IMR-90 (cell line): ENCODE measurements at regions not wholly inside any gene's neighbourhood (a gene's known extent, or its start where the extent isn't known, plus 50 kb on each side); places are given as distances from the start of the nearest gene placed in this dataset.
A peak's percentile ranks its signal among the peaks of the same experiment; 100 is the strongest.

ENCODE experiments used
- ATAC-seq: fragments of 200-7000 bp; cut with Tn5 transposase; 2 replicates; pipeline ENCODE4 v1.9.1; 2020; ENCODE audit warnings: low read depth, mild to moderate bottlenecking, moderate library complexity
- BruUV-seq: library from RNA; stranded (reverse); fragments of 400-500 nt; replicated peaks from 2 replicates; lab custom pipeline; 2021; lab: Mats Ljungman, UMichigan
- CTCF ChIA-PET: fragments of 300-600 bp; formaldehyde crosslinking; extraction: SDS; loops from one replicate; lab custom pipeline; 2021; ENCODE audit warnings: antibody characterized with exemption; lab: Yijun Ruan, JAX
- POLR2A ChIA-PET: fragments of 300-600 bp; sonication (Branson Sonifier 250); formaldehyde crosslinking; loops from one replicate; lab custom pipeline; 2022; ENCODE audit warnings: antibody characterized with exemption; ENCODE audit not compliant: unreplicated experiment; lab: Charles Lee
- DNase-seq: peaks from one replicate; pipeline ENCODE4 v3.0.0; 2013
- H2AFZ ChIP-seq: replicated peaks from 2 replicates; pipeline ENCODE3; 2013; ENCODE audit warnings: low read length, mild to moderate bottlenecking; ENCODE audit not compliant: poor library complexity
- H2AK5ac ChIP-seq: 2 replicates; pipeline ENCODE4 v1.6.1; 2013; ENCODE audit warnings: low read depth, low read length, inconsistent platforms
- H2AK9ac ChIP-seq: replicated peaks from 2 replicates; pipeline ENCODE3; 2013; ENCODE audit warnings: mild to moderate bottlenecking, low read depth, low read length, moderate library complexity; ENCODE audit not compliant: poor library complexity
- H2BK120ac ChIP-seq: 2 replicates; pipeline ENCODE4 v1.6.1; 2013; ENCODE audit warnings: low read depth, low read length, inconsistent platforms
- H2BK15ac ChIP-seq: 3 replicates; pipeline ENCODE4 v1.6.1; 2013; ENCODE audit warnings: low read depth, low read length, inconsistent platforms
- H2BK20ac ChIP-seq: 2 replicates; pipeline ENCODE4 v1.6.1; 2013; ENCODE audit warnings: low read depth, mild to moderate bottlenecking, inconsistent platforms, low read length, moderate library complexity
- H2BK5ac ChIP-seq: 2 replicates; pipeline ENCODE4 v1.6.1; 2013; ENCODE audit warnings: mild to moderate bottlenecking, low read depth, low read length, inconsistent platforms; ENCODE audit not compliant: poor library complexity, severe bottlenecking
- H3K14ac ChIP-seq: replicated peaks from 2 replicates; pipeline ENCODE4 v1.6.1; 2013; ENCODE audit warnings: low read depth, low read length, inconsistent platforms
- H3K18ac ChIP-seq: 2 replicates; pipeline ENCODE4 v1.6.1; 2013; ENCODE audit warnings: low read depth, low read length, control low read depth
- H3K23ac ChIP-seq: 2 replicates; pipeline ENCODE4 v1.6.1; 2013; ENCODE audit warnings: low read depth, low read length, inconsistent platforms
- H3K27ac ChIP-seq: 2 replicates; pipeline ENCODE4 v1.5.1; 2013; ENCODE audit warnings: mild to moderate bottlenecking, control low read depth, low read length; ENCODE audit not compliant: insufficient read depth
- H3K27me3 ChIP-seq: 2 replicates; pipeline ENCODE4 v1.6.1; 2013; ENCODE audit warnings: low read length; ENCODE audit not compliant: control insufficient read depth, insufficient read depth
- H3K36me3 ChIP-seq: 2 replicates; pipeline ENCODE4 v1.6.1; 2013; ENCODE audit warnings: low read length, mixed read lengths; ENCODE audit not compliant: control insufficient read depth, insufficient read depth
- H3K4ac ChIP-seq: 2 replicates; pipeline ENCODE4 v1.6.1; 2013; ENCODE audit warnings: low read depth, low read length, inconsistent platforms
- H3K4me1 ChIP-seq: 2 replicates; pipeline ENCODE4 v1.6.1; 2013; ENCODE audit warnings: low read length, mixed read lengths; ENCODE audit not compliant: control insufficient read depth, insufficient read depth
- H3K4me2 ChIP-seq: 2 replicates; pipeline ENCODE4 v1.6.1; 2013; ENCODE audit warnings: low read depth, mild to moderate bottlenecking, control low read depth, low read length, moderate library complexity
- H3K4me3 ChIP-seq: 2 replicates; pipeline ENCODE4 v1.5.1; 2013; ENCODE audit warnings: low read depth, mild to moderate bottlenecking, control low read depth, low read length, moderate library complexity; ENCODE audit not compliant: insufficient read depth
- H3K56ac ChIP-seq: 2 replicates; pipeline ENCODE4 v1.6.1; 2013; ENCODE audit warnings: low read length, inconsistent platforms; ENCODE audit not compliant: insufficient read depth; ENCODE audit errors: extremely low read depth
- H3K79me1 ChIP-seq, 2 experiments: 2 replicates each; pipeline ENCODE4 v1.6.1; 2013; ENCODE audit warnings: low read length in 2 of 2, inconsistent platforms in 1 of 2, low read depth in 1 of 2
- H3K9ac ChIP-seq: 2 replicates; pipeline ENCODE4 v1.6.1; 2013; ENCODE audit warnings: low read depth, low read length, control low read depth
- H3K9me1 ChIP-seq: 2 replicates; pipeline ENCODE4 v1.6.1; 2013; ENCODE audit warnings: low read length, inconsistent platforms; ENCODE audit not compliant: insufficient read depth
- H3K9me3 ChIP-seq: 2 replicates; pipeline ENCODE4 v1.6.1; 2013; ENCODE audit warnings: low read length; ENCODE audit not compliant: control insufficient read depth, insufficient read depth
- H4K20me1 ChIP-seq: 2 replicates; pipeline ENCODE4 v1.6.1; 2013; ENCODE audit warnings: low read length, inconsistent platforms; ENCODE audit not compliant: insufficient read depth
- H4K5ac ChIP-seq: 2 replicates; pipeline ENCODE4 v1.6.1; 2013; ENCODE audit warnings: mild to moderate bottlenecking, low read depth, low read length, control low read depth
- H4K8ac ChIP-seq, 2 experiments: 2 replicates each; pipeline ENCODE4 v1.6.1; 2013; ENCODE audit warnings: low read depth in 2 of 2, low read length in 2 of 2, control low read depth in 1 of 2, inconsistent platforms in 1 of 2
- H4K91ac ChIP-seq: 2 replicates; pipeline ENCODE4 v1.6.1; 2013; ENCODE audit warnings: low read depth, low read length, inconsistent platforms; ENCODE audit not compliant: insufficient read depth
- BHLHE40 ChIP-seq: fragments of 150-350 bp; IDR thresholded peaks from 2 replicates; pipeline ENCODE4 v1.6.1; 2016; ENCODE audit warnings: mild to moderate bottlenecking, low read depth, low read length
- CEBPB ChIP-seq: IDR thresholded peaks from 2 replicates; pipeline ENCODE4 v1.6.1; 2012; ENCODE audit warnings: low read depth, low read length, improper control_type of control experiment
- CHD1 ChIP-seq: IDR thresholded peaks from 2 replicates; pipeline ENCODE4 v1.6.1; 2012; ENCODE audit warnings: low read depth, low read length, improper control_type of control experiment
- FOS ChIP-seq: fragments of 150-350 bp; IDR thresholded peaks from 2 replicates; pipeline ENCODE4 v1.6.1; 2016; ENCODE audit warnings: low read depth, low read length
- MAFK ChIP-seq: IDR thresholded peaks from 2 replicates; pipeline ENCODE4 v1.6.1; 2012; ENCODE audit warnings: low read depth, low read length, improper control_type of control experiment
- MAZ ChIP-seq: IDR thresholded peaks from 2 replicates; pipeline ENCODE4 v1.6.1; 2012; ENCODE audit warnings: low read depth, mild to moderate bottlenecking, low read length, improper control_type of control experiment, moderate library complexity, borderline replicate concordance
- MXI1 ChIP-seq: IDR thresholded peaks from 2 replicates; pipeline ENCODE4 v1.6.1; 2012; ENCODE audit warnings: low read depth, mild to moderate bottlenecking, low read length, moderate library complexity, borderline replicate concordance
- NFE2L2 ChIP-seq: fragments of 150-350 bp; IDR thresholded peaks from 2 replicates; pipeline ENCODE4 v1.6.1; 2016; ENCODE audit warnings: low read depth, mild to moderate bottlenecking, low read length
- POLR2A ChIP-seq: IDR thresholded peaks from 2 replicates; pipeline ENCODE4 v1.6.1; 2012; ENCODE audit warnings: mild to moderate bottlenecking, low read depth, low read length
- RAD21 ChIP-seq: IDR thresholded peaks from 2 replicates; pipeline ENCODE4 v1.6.1; 2012; ENCODE audit warnings: low read length, improper control_type of control experiment
- RCOR1 ChIP-seq: IDR thresholded peaks from 2 replicates; pipeline ENCODE4 v1.6.1; 2012; ENCODE audit warnings: mild to moderate bottlenecking, low read length, improper control_type of control experiment; ENCODE audit not compliant: insufficient replicate concordance
- SMC3 ChIP-seq: fragments of 150-350 bp; IDR thresholded peaks from 2 replicates; pipeline ENCODE4 v1.6.1; 2016; ENCODE audit warnings: low read depth, mild to moderate bottlenecking, antibody characterized with exemption, low read length, moderate library complexity
- WGBS, 2 experiments: methylation state at CpG; one replicate each; pipeline versions ENCODE4 v1.1.5 to v1.1.7; 2013; ENCODE audit warnings: missing lambda C conversion rate in 2 of 2; ENCODE audit not compliant: insufficient read length in 1 of 2; ENCODE audit errors: extremely low coverage in 2 of 2; 5-methylcytosine and 5-hydroxymethylcytosine counted together
- dilution Hi-C: fragments of 300-500 bp; cut with HindIII; formaldehyde crosslinking; loops from one replicate; pipeline ENCODE4 v1.14.3; 2018; ENCODE audit warnings: low sequenced_read_pairs; ENCODE audit not compliant: unreplicated experiment
- in situ Hi-C: fragments of 300-500 bp; cut with MboI; formaldehyde crosslinking; loops from 3 replicates; pipeline ENCODE4 v1.14.3; 2019; ENCODE audit warnings: low sequenced_read_pairs, inconsistent platforms, mixed read lengths
- intact Hi-C: fragments of 100-400 bp; cut with micrococcal nuclease; formaldehyde crosslinking; loops from 2 replicates; pipeline ENCODE4 v1.10.0; 2022
- TF ChIP-seq, protein P1 (sequence below): fragments of 150-350 bp; IDR thresholded peaks from 2 replicates; pipeline ENCODE4 v1.6.1; 2017; ENCODE audit warnings: mild to moderate bottlenecking, antibody characterized with exemption, low read length, low read depth
- TF ChIP-seq, protein P2 (sequence below): conservative IDR thresholded peaks from 2 replicates; pipeline ENCODE4 v1.5.1; 2012; ENCODE audit warnings: mild to moderate bottlenecking, low read depth, low read length, improper control_type of control experiment
- TF ChIP-seq, protein P3 (sequence below): fragments of 150-350 bp; IDR thresholded peaks from 2 replicates; pipeline ENCODE4 v1.6.1; 2016; ENCODE audit warnings: low read depth, mild to moderate bottlenecking, low read length, moderate library complexity, borderline replicate concordance

DNA sequence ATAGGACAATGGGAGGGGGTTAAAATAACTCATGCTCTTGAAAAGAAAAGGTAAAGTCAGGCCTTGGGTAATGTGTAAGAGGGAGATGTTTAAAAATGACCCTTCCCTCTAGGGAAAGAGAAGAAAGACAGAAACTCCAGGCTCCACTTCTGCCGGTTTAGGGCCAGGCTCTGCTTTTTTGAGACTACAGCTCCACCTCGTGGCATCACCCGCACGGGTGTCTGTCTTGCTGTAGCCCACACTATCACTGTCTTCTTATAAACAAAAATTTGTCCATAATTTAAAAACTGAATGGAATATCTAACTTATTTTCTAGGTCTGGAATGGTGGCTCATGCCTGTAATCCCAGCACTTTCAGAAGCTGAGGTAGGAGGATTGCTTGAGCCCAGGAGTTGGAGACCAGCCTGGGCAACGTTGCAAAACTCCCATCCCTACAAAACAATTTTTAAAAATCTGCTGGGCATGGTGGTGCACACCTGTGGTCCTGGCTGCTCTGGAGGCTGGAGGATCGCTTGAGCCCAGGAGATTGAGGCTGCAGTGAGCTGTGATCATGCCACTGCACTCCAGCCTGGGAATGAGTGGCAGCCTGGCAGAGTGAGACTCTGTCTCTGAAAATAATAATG, 65.1 kb upstream of the GTF3A start:
- Histone ChIP-seq H2AK5ac (peak overlapping the region; percentile 53; the same call in 1 of the 2 replicates), H3K14ac (no peak overlapping the region), H3K79me1 (no peaks in the 10 kb centered on the region), H2BK5ac (no peak overlapping the region), H3K18ac (no peak overlapping the region), H3K56ac (no peak overlapping the region), H3K9me3 (no peaks in the 10 kb centered on the region), H2BK15ac (no peak overlapping the region), H2AK9ac (no peak overlapping the region), H3K36me3 (no peaks in the 10 kb centered on the region), H3K4me3 (no peak overlapping the region), H3K27me3 (peaks cover 4% of the 10 kb centered on the region; the same call in 1 of the 2 replicates), H3K27ac (no peak overlapping the region), H3K9me1 (no peaks in the 10 kb centered on the region), H2BK20ac (no peak overlapping the region), H2AFZ (no peak overlapping the region), H4K5ac (no peak overlapping the region; the same call in 1 of the 2 replicates), H2BK120ac (peak overlapping the region; percentile 10; the same call in 1 of the 2 replicates), H3K9ac (no peak overlapping the region), H3K4ac (no peak overlapping the region), H4K8ac (no peak overlapping the region), H4K91ac (peak overlapping the region; percentile 18; the same call in 1 of the 2 replicates), H3K4me2 (no peak overlapping the region), H3K4me1 (peaks cover 10% of the 10 kb centered on the region; the same call in 1 of the 2 replicates), H3K23ac (no peak overlapping the region), H4K20me1 (no peaks in the 10 kb centered on the region)
- no TSS peak for BruUV-seq
- ChIA-PET CTCF (interaction anchor here (1.1 to 4.8 kb wide), 5 partner anchors 187 to 413 kb away, joined by 3 to 52 read pairs (median 3); no protein-coding TSS in a partner anchor), POLR2A (no interaction called here)
- dilution Hi-C loops (no loop called here), in situ Hi-C loops (loop anchor here (5.0 to 10.0 kb wide), 2 partner anchors 175 to 372 kb away; no protein-coding TSS in a partner anchor), intact Hi-C loops (loop anchor here (1.0 to 10.0 kb wide), 6 partner anchors 189 to 652 kb away; partner anchors contain the start of gene USP12)
- ATAC-seq (peak; percentile 77), DNase-seq (peak; percentile 73)
- WGBS, 2 experiments = 29% methylated on average over 1 of the region's 6 CpGs; no CpG with 5 or more reads in 1 of the 2 experiments
- no peak for TF ChIP-seq CHD1
- TF ChIP-seq FOS = no peak
- 0 out of 2 replicates have a peak, but pooled peaks have one; percentile 17 for TF ChIP-seq MAZ
- TF ChIP-seq, protein P1, sequence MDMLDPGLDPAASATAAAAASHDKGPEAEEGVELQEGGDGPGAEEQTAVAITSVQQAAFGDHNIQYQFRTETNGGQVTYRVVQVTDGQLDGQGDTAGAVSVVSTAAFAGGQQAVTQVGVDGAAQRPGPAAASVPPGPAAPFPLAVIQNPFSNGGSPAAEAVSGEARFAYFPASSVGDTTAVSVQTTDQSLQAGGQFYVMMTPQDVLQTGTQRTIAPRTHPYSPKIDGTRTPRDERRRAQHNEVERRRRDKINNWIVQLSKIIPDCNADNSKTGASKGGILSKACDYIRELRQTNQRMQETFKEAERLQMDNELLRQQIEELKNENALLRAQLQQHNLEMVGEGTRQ = no peak
- no peak for TF ChIP-seq MXI1
- no peak for TF ChIP-seq BHLHE40
- TF ChIP-seq, protein P2, sequence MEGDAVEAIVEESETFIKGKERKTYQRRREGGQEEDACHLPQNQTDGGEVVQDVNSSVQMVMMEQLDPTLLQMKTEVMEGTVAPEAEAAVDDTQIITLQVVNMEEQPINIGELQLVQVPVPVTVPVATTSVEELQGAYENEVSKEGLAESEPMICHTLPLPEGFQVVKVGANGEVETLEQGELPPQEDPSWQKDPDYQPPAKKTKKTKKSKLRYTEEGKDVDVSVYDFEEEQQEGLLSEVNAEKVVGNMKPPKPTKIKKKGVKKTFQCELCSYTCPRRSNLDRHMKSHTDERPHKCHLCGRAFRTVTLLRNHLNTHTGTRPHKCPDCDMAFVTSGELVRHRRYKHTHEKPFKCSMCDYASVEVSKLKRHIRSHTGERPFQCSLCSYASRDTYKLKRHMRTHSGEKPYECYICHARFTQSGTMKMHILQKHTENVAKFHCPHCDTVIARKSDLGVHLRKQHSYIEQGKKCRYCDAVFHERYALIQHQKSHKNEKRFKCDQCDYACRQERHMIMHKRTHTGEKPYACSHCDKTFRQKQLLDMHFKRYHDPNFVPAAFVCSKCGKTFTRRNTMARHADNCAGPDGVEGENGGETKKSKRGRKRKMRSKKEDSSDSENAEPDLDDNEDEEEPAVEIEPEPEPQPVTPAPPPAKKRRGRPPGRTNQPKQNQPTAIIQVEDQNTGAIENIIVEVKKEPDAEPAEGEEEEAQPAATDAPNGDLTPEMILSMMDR = peak; percentile 96
- TF ChIP-seq, protein P3, sequence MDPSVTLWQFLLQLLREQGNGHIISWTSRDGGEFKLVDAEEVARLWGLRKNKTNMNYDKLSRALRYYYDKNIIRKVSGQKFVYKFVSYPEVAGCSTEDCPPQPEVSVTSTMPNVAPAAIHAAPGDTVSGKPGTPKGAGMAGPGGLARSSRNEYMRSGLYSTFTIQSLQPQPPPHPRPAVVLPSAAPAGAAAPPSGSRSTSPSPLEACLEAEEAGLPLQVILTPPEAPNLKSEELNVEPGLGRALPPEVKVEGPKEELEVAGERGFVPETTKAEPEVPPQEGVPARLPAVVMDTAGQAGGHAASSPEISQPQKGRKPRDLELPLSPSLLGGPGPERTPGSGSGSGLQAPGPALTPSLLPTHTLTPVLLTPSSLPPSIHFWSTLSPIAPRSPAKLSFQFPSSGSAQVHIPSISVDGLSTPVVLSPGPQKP = no peak
- TF ChIP-seq NFE2L2 = no peak
- peak; percentile 100 for TF ChIP-seq SMC3
- peak; percentile 99 for TF ChIP-seq RAD21
- TF ChIP-seq CEBPB = no peak
- TF ChIP-seq RCOR1 = no peak
- peak; percentile 55 for TF ChIP-seq POLR2A
- no peak for TF ChIP-seq MAFK
